Gastroesophageal sphincter (tissue), 2 donors: ENCODE measurements at regions not wholly inside any gene's neighbourhood (a gene's known extent, or its start where the extent isn't known, plus 50 kb on each side); places are given as distances from the start of the nearest gene placed in this dataset.

Experiments
- EP300 ChIP-seq: sonication (generic); formaldehyde crosslinking; IDR thresholded peaks from one replicate; pipeline ENCODE4 v1.6.1; 2017; ENCODE audit warnings: antibody characterized with exemption, mild to moderate bottlenecking
- POLR2AphosphoS5 ChIP-seq: sonication (generic); formaldehyde crosslinking; IDR thresholded peaks from one replicate; pipeline ENCODE4 v1.6.1; 2017; ENCODE audit warnings: antibody characterized with exemption

- TF ChIP-seq POLR2AphosphoS5 (no peak), EP300 (no peak)
These were observed 437.0 kb downstream of the TMEM232 start for GRCh38 chr5:110289512-110289810.
